Stimulated activated CD4-positive, alpha-beta T cell treated with anti-CD3 and anti-CD28 coated beads, Interleukin-2, amount 100 ng/mL, for 48 hours (primary cell): ENCODE measurements at regions not wholly inside any gene's neighbourhood (a gene's known extent, or its start where the extent isn't known, plus 50 kb on each side); places are given as distances from the start of the nearest gene placed in this dataset.

Experiments used
- DNase-seq, 2 donors: peaks; one replicate each; pipeline ENCODE4 v3.0.0-alpha.2; 2020

GRCh38 chr12:126807312-126807865, 1459.6 kb upstream of the TMEM132C start:
- no peak for DNase-seq

GRCh38 chr12:126811391-126811790, 1455.6 kb upstream of the TMEM132C start:
- no peak for DNase-seq

GRCh38 chr12:126819554-126819953, 1447.4 kb upstream of the TMEM132C start:
- DNase-seq = no peak

- DNase-seq = no peak
Measured at GRCh38 chr12:126830778-126831680, 1435.9 kb upstream of the TMEM132C start.

GRCh38 chr12:126837697-126838096, 1429.3 kb upstream of the TMEM132C start:
- no peak for DNase-seq

GRCh38 chr12:126843915-126844669, 1422.9 kb upstream of the TMEM132C start:
- no peak for DNase-seq

- no peak for DNase-seq
Measured at GRCh38 chr12:126847005-126847629, 1419.9 kb upstream of the TMEM132C start.

- no peak for DNase-seq
Measured at GRCh38 chr12:126855768-126856167, 1411.2 kb upstream of the TMEM132C start.

- no peak for DNase-seq
Measured at GRCh38 chr12:126856958-126857357, 1410.0 kb upstream of the TMEM132C start.

GRCh38 chr12:126858560-126858959, 1408.4 kb upstream of the TMEM132C start:
- DNase-seq = no peak

GRCh38 chr12:126860210-126860609, 1406.8 kb upstream of the TMEM132C start:
- no peak for DNase-seq

- no peak for DNase-seq
Measured at GRCh38 chr12:126862500-126862899, 1404.5 kb upstream of the TMEM132C start.

GRCh38 chr12:126869644-126870043, 1397.3 kb upstream of the TMEM132C start:
- no peak for DNase-seq

GRCh38 chr12:126873701-126874100, 1393.3 kb upstream of the TMEM132C start:
- DNase-seq = no peak

- DNase-seq = peak; percentile 59 to 64
Measured at GRCh38 chr12:126874427-126875026, 1392.4 kb upstream of the TMEM132C start.

GRCh38 chr12:126879842-126880241, 1387.1 kb upstream of the TMEM132C start:
- DNase-seq = no peak

GRCh38 chr12:126883697-126884096, 1383.3 kb upstream of the TMEM132C start:
- DNase-seq = no peak

GRCh38 chr12:126889501-126889900, 1377.5 kb upstream of the TMEM132C start:
- no peak for DNase-seq

GRCh38 chr12:126890097-126890496, 1376.9 kb upstream of the TMEM132C start:
- no peak for DNase-seq

GRCh38 chr12:126891789-126892188, 1375.2 kb upstream of the TMEM132C start:
- DNase-seq = no peak

- no peak for DNase-seq
Measured at GRCh38 chr12:126895951-126896913, 1370.7 kb upstream of the TMEM132C start.

GRCh38 chr12:126897102-126897501, 1369.9 kb upstream of the TMEM132C start:
- DNase-seq = no peak
